Heart right ventricle (tissue), 16 donors: ENCODE measurements at regions not wholly inside any gene's neighbourhood (a gene's known extent, or its start where the extent isn't known, plus 50 kb on each side); places are given as distances from the start of the nearest gene placed in this dataset.

Experiments used
- ATAC-seq, 8 donors: fragments of 200-7000 bp; cut with Tn5 transposase; one replicate each; pipeline ENCODE4 v1.9.1; 2020; ENCODE audit warnings: mild to moderate bottlenecking in 8 of 8, moderate library complexity in 8 of 8, moderate number of reproducible peaks in 1 of 8
- DNase-seq, 2 donors: peaks; one replicate each; pipeline ENCODE4 v3.0.0-alpha.2; 2020
- H3K27ac ChIP-seq, 10 donors: fragments of 200-600 bp; sonication (generic) in 2 of 10; one replicate each; pipeline versions ENCODE4 v1.5.0 to v1.8.0; 2020 to 2022; ENCODE audit warnings: mild to moderate bottlenecking in 3 of 10
- H3K27me3 ChIP-seq, 7 donors: fragments of 200-600 bp; one replicate each; pipeline ENCODE4 v1.8.0; 2021 to 2022; ENCODE audit warnings: mild to moderate bottlenecking in 2 of 7
- H3K36me3 ChIP-seq, 9 donors: fragments of 200-600 bp; sonication (generic) in 1 of 9; one replicate each; pipeline versions ENCODE4 v1.5.0 to v1.8.0; 2020 to 2022; ENCODE audit warnings: mild to moderate bottlenecking in 2 of 9
- H3K4me1 ChIP-seq, 9 donors: fragments of 200-600 bp; sonication (generic) in 1 of 9; one replicate each; pipeline versions ENCODE4 v1.5.0 to v1.8.0; 2020 to 2022; ENCODE audit warnings: mild to moderate bottlenecking in 4 of 9
- H3K4me3 ChIP-seq, 10 donors: fragments of 200-600 bp; sonication (generic) in 2 of 10; one replicate each; pipeline versions ENCODE4 v1.5.0 to v1.8.0; 2020 to 2022; ENCODE audit warnings: mild to moderate bottlenecking in 7 of 10, moderate library complexity in 2 of 10
- H3K9me3 ChIP-seq, 11 donors: fragments of 200-600 bp in 10 of 11; sonication (generic) in 2 of 11; one replicate each; pipeline versions ENCODE4 v1.5.0 to v1.8.0; 2013 to 2022; ENCODE audit warnings: mild to moderate bottlenecking in 2 of 11, control low read depth in 1 of 11, moderate library complexity in 1 of 11
- CTCF ChIP-seq, 9 donors: fragments of 200-600 bp; sonication (generic) in 2 of 9; IDR thresholded peaks; one replicate each; pipeline versions ENCODE4 v1.5.0 to v1.8.0; 2021 to 2022; ENCODE audit warnings: antibody characterized with exemption in 9 of 9, mild to moderate bottlenecking in 5 of 9, moderate library complexity in 1 of 9
- WGBS, 2 donors: extraction: QIAGEN DNeasy Blood & Tissue Kit; methylation state at CpG; one replicate each; pipeline ENCODE4 v1.1.7; 2013; ENCODE audit warnings: inconsistent platforms in 1 of 2; 5-methylcytosine and 5-hydroxymethylcytosine counted together
- intact Hi-C, 10 donors: fragments of 100-400 bp; cut with DNase I; formaldehyde crosslinking; loops; one replicate each; pipeline versions ENCODE4 v1.11.1 to v1.14.2; 2022
- donor health status: Arrhythmogenic right ventricular cardiomyopathy.
- donor health status: ischemic (EF 13 %, LVEDD 7.1; RV severe dilation, severe dysfunction).
- donor health status: healthy with polysubstance abuse.
- donor health status: DM: no; HTN: yes; CAD: no.
- donor health status: DM: no; HTN: no; CAD: no.
- donor health status: ischemic (EF 25% LVEDD 6.9; RV normal size, moderate dysfunction).
- donor health status: ischemic (EF 25% LVEDD 5.7; RV mildly dilated, moderate dysfunction).
- donor health status: healthy.
- donor health status: DM: yes; HTN: yes; CAD: no.
- donor health status: Ischemic cardiomyopathy.
- donor health status: ischemic (EF 35%, LVEDD 5.7; RV mildly dilated, moderate dysfunction).
- donor health status: nonischemic (EF 11% LVEDD 7.7; RV severe dilation, severe dysfunction).
- donor health status: DM: yes; HTN: yes; CAD: no.
- donor health status: PGD.
- donor health status: ischemic (EF 29% LVEDD 5.4; RV normal size, mild dysfunction).
- donor health status: nonischemic (EF 23%, LVEDD 6.1; RV moderate dilation, normal function).

- 90 to 95% methylated on average over 1 of the region's 1 CpG for WGBS, 2 donors
- peaks cover 0 to 11% (median 0%) of the 10 kb centered on the region in 11 donors for H3K9me3 ChIP-seq
- H3K36me3 ChIP-seq, result no peaks in the 10 kb centered on the region
- H3K4me3 ChIP-seq, result no peak overlapping the region
- DNase-seq (no peak), ATAC-seq (no peak)
- intact Hi-C loops, result loop anchor here in 2 of 10 donors (10.0 kb wide), 2 partner anchors 357 to 367 kb away; no protein-coding TSS in a partner anchor
- no peak overlapping the region for H3K27ac ChIP-seq
- peak in 1 of 9 donors; percentile 17 for TF ChIP-seq CTCF (IDR thresholded peaks at IDR 0.05)
- peaks cover 0 to 22% (median 0%) of the 10 kb centered on the region in 7 donors for H3K27me3 ChIP-seq
- no peaks in the 10 kb centered on the region for H3K4me1 ChIP-seq
Observed at GRCh38 chr12:85441741-85442140, 161.7 kb downstream of the ALX1 start.

GRCh38 chr12:85445060-85445938, 165.3 kb downstream of the ALX1 start:
- Histone ChIP-seq H3K9me3 (no peaks in the 10 kb centered on the region), H3K36me3 (no peaks in the 10 kb centered on the region), H3K27me3 (peaks cover 0 to 25% (median 0%) of the 10 kb centered on the region in 7 donors), H3K27ac (no peak overlapping the region), H3K4me1 (no peaks in the 10 kb centered on the region), H3K4me3 (no peak overlapping the region)
- no peak for TF ChIP-seq CTCF (IDR thresholded peaks at IDR 0.05)
- no peak for DNase-seq
- ATAC-seq, result no peak
- intact Hi-C loops, result loop anchor here in 2 of 10 donors (10.0 kb wide), 2 partner anchors 360 to 370 kb away; no protein-coding TSS in a partner anchor
- WGBS, 2 donors, result 44 to 48% methylated on average over 6 of the region's 6 CpGs

- intact Hi-C loops, result loop anchor here in 2 of 10 donors (10.0 kb wide), 2 partner anchors 363 to 373 kb away; no protein-coding TSS in a partner anchor
- no peak for ATAC-seq
Observed at GRCh38 chr12:85448031-85448430, 168.0 kb downstream of the ALX1 start.

More at GRCh38 chr12:85448031-85448430, 168.0 kb downstream of the ALX1 start:
- no peak for DNase-seq
- no peaks in the 10 kb centered on the region for H3K36me3 ChIP-seq
- no peaks in the 10 kb centered on the region for H3K4me1 ChIP-seq
- H3K27me3 ChIP-seq, result peaks cover 0 to 31% (median 0%) of the 10 kb centered on the region in 7 donors
- no peak overlapping the region for H3K27ac ChIP-seq
- H3K9me3 ChIP-seq, result no peaks in the 10 kb centered on the region
- no peak for TF ChIP-seq CTCF (IDR thresholded peaks at IDR 0.05)
- WGBS, 2 donors, result 45 to 51% methylated on average over 1 of the region's 1 CpG
- H3K4me3 ChIP-seq, result no peak overlapping the region
